ENCODE measurements at regions not wholly inside any gene's neighbourhood (a gene's known extent, or its start where the extent isn't known, plus 50 kb on each side); places are given as distances from the start of the nearest gene placed in this dataset.

DNA sequence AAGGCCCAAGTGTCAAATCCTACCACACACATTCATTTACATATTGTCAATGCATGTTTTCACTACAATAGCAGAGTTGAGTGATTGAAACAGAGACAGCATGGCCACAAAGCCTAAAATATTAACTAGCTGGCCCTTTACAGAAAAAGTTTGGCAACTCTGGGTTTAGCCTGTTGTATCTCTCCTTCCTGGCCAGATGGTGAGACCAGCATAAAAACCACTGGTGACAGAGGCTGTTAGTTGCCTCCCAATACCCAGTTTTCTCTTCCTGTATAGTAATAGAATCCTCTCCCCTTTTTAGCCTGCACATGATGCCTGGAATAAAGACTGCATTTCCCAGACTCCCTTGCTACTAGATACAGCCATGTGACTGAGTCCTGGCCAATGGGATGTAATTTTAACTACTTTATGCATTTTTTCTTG, 100.0 kb upstream of the TAB2 start:
- DNase-seq (no peak), ATAC-seq (no peak)
- no peaks in the 10 kb centered on the region for H3K36me3 ChIP-seq (ENCODE audit: low read depth, low read length)
- intact Hi-C loops (cut with micrococcal nuclease), result no loop called here
- no peak overlapping the region for H3K4me2 ChIP-seq (ENCODE audit: low read length)
- H3K4me1 ChIP-seq (ENCODE audit: insufficient read depth, low read length), result no peaks in the 10 kb centered on the region
- no peak overlapping the region for H3K9ac ChIP-seq (ENCODE audit: low read length)
- H3K27ac ChIP-seq (ENCODE audit: low read length), result no peak overlapping the region
- H2AFZ ChIP-seq (ENCODE audit: low read length), result no peak overlapping the region
- H4K20me1 ChIP-seq (ENCODE audit: low read length), result no peaks in the 10 kb centered on the region
- no peaks in the 10 kb centered on the region for H3K9me2 ChIP-seq (replicated peaks; ENCODE audit: low read length)
- no peaks in the 10 kb centered on the region for H3K9me3 ChIP-seq (ENCODE audit: low read length)
- H3K27me3 ChIP-seq (ENCODE audit: low read length), result no peaks in the 10 kb centered on the region
- CTCF ChIA-PET, result no interaction called here
- H3K79me2 ChIP-seq (ENCODE audit: low read length), result no peaks in the 10 kb centered on the region
- no peak overlapping the region for H3K4me3 ChIP-seq (ENCODE audit: low read length)
- POLR2A ChIA-PET (ENCODE audit: unreplicated experiment), result no interaction called here
- H3F3A ChIP-seq (ENCODE audit: low read length, unreplicated experiment), result no peaks in the 10 kb centered on the region
- TF ChIP-seq, protein P1, sequence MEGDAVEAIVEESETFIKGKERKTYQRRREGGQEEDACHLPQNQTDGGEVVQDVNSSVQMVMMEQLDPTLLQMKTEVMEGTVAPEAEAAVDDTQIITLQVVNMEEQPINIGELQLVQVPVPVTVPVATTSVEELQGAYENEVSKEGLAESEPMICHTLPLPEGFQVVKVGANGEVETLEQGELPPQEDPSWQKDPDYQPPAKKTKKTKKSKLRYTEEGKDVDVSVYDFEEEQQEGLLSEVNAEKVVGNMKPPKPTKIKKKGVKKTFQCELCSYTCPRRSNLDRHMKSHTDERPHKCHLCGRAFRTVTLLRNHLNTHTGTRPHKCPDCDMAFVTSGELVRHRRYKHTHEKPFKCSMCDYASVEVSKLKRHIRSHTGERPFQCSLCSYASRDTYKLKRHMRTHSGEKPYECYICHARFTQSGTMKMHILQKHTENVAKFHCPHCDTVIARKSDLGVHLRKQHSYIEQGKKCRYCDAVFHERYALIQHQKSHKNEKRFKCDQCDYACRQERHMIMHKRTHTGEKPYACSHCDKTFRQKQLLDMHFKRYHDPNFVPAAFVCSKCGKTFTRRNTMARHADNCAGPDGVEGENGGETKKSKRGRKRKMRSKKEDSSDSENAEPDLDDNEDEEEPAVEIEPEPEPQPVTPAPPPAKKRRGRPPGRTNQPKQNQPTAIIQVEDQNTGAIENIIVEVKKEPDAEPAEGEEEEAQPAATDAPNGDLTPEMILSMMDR (conservative IDR thresholded peaks at IDR 0.05; ENCODE audit: low read depth, low read length), result no peak
- TF ChIP-seq EZH2phosphoT487 (IDR thresholded peaks at IDR 0.05; ENCODE audit: borderline replicate concordance, low read length) (no peak), EZH2 (IDR thresholded peaks at IDR 0.05; ENCODE audit: low read length, unreplicated experiment) (no peak)
- BruUV-seq (replicated peaks), result no TSS peak

GRCh38 chr6:149218471-149218870, 99.0 kb upstream of the TAB2 start:
- H4K20me1 ChIP-seq (ENCODE audit: low read length), result no peaks in the 10 kb centered on the region
- no peak overlapping the region for H3K27ac ChIP-seq (ENCODE audit: low read length)
- ATAC-seq, result no peak
- H2AFZ ChIP-seq (ENCODE audit: low read length), result no peak overlapping the region
- BruUV-seq (replicated peaks), result no TSS peak
- no peaks in the 10 kb centered on the region for H3K79me2 ChIP-seq (ENCODE audit: low read length)
- no peaks in the 10 kb centered on the region for H3K9me3 ChIP-seq (ENCODE audit: low read length)
- no peaks in the 10 kb centered on the region for H3F3A ChIP-seq (ENCODE audit: low read length, unreplicated experiment)
- no peak overlapping the region for H3K4me2 ChIP-seq (ENCODE audit: low read length)
- intact Hi-C loops (cut with micrococcal nuclease), result no loop called here
- TF ChIP-seq EZH2phosphoT487 (IDR thresholded peaks at IDR 0.05; ENCODE audit: borderline replicate concordance, low read length) (no peak), EZH2 (IDR thresholded peaks at IDR 0.05; ENCODE audit: low read length, unreplicated experiment) (no peak)
- TF ChIP-seq, protein P1 (conservative IDR thresholded peaks at IDR 0.05; ENCODE audit: low read depth, low read length), result no peak
- ChIA-PET CTCF (no interaction called here), POLR2A (ENCODE audit: unreplicated experiment) (no interaction called here)
- DNase-seq, result no peak
- no peaks in the 10 kb centered on the region for H3K9me2 ChIP-seq (replicated peaks; ENCODE audit: low read length)
- no peaks in the 10 kb centered on the region for H3K27me3 ChIP-seq (ENCODE audit: low read length)
- H3K36me3 ChIP-seq (ENCODE audit: low read depth, low read length), result no peaks in the 10 kb centered on the region
- H3K4me3 ChIP-seq (ENCODE audit: low read length), result no peak overlapping the region
- H3K4me1 ChIP-seq (ENCODE audit: insufficient read depth, low read length), result no peaks in the 10 kb centered on the region
- no peak overlapping the region for H3K9ac ChIP-seq (ENCODE audit: low read length)

GRCh38 chr6:149218915-149219314, 98.6 kb upstream of the TAB2 start:
- CTCF ChIA-PET, result no interaction called here
- H4K20me1 ChIP-seq (ENCODE audit: low read length), result no peaks in the 10 kb centered on the region
- DNase-seq, result no peak
- no peak overlapping the region for H3K4me2 ChIP-seq (ENCODE audit: low read length)
- intact Hi-C loops (cut with micrococcal nuclease), result no loop called here
- POLR2A ChIA-PET (ENCODE audit: unreplicated experiment), result no interaction called here
- H3K36me3 ChIP-seq (ENCODE audit: low read depth, low read length), result no peaks in the 10 kb centered on the region
- no peaks in the 10 kb centered on the region for H3K27me3 ChIP-seq (ENCODE audit: low read length)
- TF ChIP-seq EZH2phosphoT487 (IDR thresholded peaks at IDR 0.05; ENCODE audit: borderline replicate concordance, low read length) (no peak), EZH2 (IDR thresholded peaks at IDR 0.05; ENCODE audit: low read length, unreplicated experiment) (no peak)
- TF ChIP-seq, protein P1 (conservative IDR thresholded peaks at IDR 0.05; ENCODE audit: low read depth, low read length), result no peak
- no TSS peak for BruUV-seq (replicated peaks)
- H3K9me3 ChIP-seq (ENCODE audit: low read length), result no peaks in the 10 kb centered on the region
- no peak overlapping the region for H3K4me3 ChIP-seq (ENCODE audit: low read length)
- no peak for ATAC-seq
- no peaks in the 10 kb centered on the region for H3K9me2 ChIP-seq (replicated peaks; ENCODE audit: low read length)
- no peak overlapping the region for H2AFZ ChIP-seq (ENCODE audit: low read length)
- no peaks in the 10 kb centered on the region for H3F3A ChIP-seq (ENCODE audit: low read length, unreplicated experiment)
- H3K27ac ChIP-seq (ENCODE audit: low read length), result no peak overlapping the region
- no peak overlapping the region for H3K9ac ChIP-seq (ENCODE audit: low read length)
- no peaks in the 10 kb centered on the region for H3K79me2 ChIP-seq (ENCODE audit: low read length)
- H3K4me1 ChIP-seq (ENCODE audit: insufficient read depth, low read length), result no peaks in the 10 kb centered on the region
